DOHH2 (cell line): ENCODE measurements at regions not wholly inside any gene's neighbourhood (a gene's known extent, or its start where the extent isn't known, plus 50 kb on each side); places are given as distances from the start of the nearest gene placed in this dataset.

ENCODE experiments used
- EZH2phosphoT487 ChIP-seq: fragments of 200-600 bp; sonication (generic); IDR thresholded peaks from 2 replicates; pipeline ENCODE4 v1.6.1; 2017; ENCODE audit warnings: borderline replicate concordance, mild to moderate bottlenecking, antibody characterized with exemption, low read length, moderate library complexity, mixed read lengths
- TF ChIP-seq, protein P1 (sequence below): fragments of 200-600 bp; sonication (generic); IDR thresholded peaks from one replicate; pipeline ENCODE4 v1.5.1; 2014; ENCODE audit warnings: antibody characterized with exemption, mild to moderate bottlenecking, low read depth, low read length; ENCODE audit not compliant: poor library complexity, severe bottlenecking

DNA sequence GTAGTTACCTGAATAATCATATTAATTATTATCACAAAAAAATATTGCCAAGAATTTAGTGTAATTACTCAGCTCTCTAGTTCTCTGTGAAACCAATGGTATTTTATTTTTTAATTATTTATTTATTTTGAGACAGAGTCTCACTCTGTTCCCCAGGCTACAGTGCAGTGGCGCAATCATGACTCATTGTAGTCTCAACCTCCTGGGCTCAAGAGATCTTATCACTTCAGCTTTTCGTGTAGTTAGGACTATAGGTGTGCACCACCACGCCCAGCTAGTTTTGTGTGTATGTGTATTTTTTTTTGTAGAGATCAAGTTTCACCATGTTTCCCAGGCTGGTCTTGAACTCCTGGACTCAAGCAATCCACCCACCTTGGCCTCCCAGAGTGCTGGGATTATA is 440.4 kb upstream of the CDH20 start:
- TF ChIP-seq, protein P1, sequence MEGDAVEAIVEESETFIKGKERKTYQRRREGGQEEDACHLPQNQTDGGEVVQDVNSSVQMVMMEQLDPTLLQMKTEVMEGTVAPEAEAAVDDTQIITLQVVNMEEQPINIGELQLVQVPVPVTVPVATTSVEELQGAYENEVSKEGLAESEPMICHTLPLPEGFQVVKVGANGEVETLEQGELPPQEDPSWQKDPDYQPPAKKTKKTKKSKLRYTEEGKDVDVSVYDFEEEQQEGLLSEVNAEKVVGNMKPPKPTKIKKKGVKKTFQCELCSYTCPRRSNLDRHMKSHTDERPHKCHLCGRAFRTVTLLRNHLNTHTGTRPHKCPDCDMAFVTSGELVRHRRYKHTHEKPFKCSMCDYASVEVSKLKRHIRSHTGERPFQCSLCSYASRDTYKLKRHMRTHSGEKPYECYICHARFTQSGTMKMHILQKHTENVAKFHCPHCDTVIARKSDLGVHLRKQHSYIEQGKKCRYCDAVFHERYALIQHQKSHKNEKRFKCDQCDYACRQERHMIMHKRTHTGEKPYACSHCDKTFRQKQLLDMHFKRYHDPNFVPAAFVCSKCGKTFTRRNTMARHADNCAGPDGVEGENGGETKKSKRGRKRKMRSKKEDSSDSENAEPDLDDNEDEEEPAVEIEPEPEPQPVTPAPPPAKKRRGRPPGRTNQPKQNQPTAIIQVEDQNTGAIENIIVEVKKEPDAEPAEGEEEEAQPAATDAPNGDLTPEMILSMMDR, result no peak
- TF ChIP-seq EZH2phosphoT487, result no peak
